ENCODE measurements at regions not wholly inside any gene's neighbourhood (a gene's known extent, or its start where the extent isn't known, plus 50 kb on each side); places are given as distances from the start of the nearest gene placed in this dataset.

DNA sequence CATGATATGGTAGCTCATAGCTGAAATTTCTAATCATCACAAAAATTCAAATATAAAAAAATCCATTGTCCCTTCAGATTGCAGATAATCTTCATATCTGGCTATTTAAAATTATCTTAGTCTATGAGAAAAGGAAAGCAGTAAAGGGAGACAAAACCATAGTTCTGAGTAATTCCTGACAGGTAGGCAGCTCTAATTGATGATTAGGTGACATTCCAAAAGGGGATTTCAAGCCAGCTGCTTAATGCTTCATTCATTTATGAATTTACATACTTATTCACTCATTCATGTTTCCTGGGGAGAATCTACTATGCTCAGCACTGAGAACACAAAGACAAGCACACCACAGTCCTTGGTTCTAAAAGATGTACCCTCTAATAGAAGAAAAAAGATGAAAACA is 437.1 kb downstream of the COL12A1 start:
- no peak for DNase-seq (ENCODE audit: low spot score)

DNA sequence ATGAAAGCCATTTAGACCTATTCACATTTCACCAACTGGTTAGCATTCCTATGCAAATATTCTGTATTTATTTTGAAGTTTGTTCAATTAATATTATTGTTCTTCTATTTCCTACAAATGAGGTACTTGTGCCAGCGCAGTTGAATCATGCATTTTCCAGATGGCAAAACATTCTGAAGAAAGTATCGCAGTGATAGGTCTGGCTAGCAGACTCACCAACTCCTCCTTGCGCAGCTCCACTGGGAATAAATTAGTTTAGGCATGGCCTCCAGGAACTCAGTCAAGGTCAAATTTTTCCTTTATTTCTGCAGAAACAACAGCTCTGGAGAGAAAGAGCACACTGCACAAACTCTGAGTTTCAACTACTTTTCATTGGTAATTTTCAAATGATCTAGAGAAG is 437.7 kb downstream of the COL12A1 start:
- DNase-seq (ENCODE audit: low spot score), result no peak

DNA sequence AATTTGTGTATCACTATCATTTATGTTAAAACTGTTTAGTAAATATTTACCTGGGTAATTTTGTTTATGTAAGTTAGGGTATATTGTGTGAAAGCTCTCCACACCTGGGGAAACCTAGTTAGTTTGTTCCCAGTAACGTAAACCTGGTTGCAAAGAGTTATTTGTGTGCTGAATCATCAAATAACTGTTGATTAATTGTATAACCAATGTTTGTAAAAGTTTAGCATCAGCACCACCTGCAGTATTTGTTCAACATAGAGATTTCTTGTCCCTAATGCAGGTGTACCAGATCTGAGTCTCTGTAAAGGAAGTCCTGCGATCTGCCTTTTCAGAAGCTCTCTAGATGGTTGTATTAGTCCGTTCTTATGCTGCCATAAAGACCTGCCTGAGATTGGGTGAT is 440.4 kb downstream of the COL12A1 start:
- no peak for DNase-seq (ENCODE audit: low spot score)

DNA sequence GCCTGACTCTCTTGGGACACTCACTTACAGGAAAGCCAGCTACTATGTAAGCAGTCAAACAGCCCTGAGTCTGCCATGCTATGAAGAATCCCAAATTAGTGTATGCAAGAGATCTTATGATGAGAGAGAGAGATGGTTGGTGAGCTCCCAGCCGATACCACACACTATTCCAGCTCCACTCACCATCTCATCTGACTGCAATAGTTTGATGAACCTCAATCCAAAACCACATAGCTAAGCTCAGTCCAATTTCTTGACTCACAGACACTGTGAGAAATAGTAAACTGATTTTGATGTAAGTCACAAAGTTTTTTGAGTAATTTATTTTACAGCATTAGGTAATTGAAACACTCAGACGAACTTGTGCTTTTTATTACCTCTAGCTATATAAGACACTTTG is 441.4 kb downstream of the COL12A1 start:
- no peak for DNase-seq (ENCODE audit: low spot score)

GRCh38 chr6:74762841-74763240 is 443.0 kb downstream of the COL12A1 start:
- DNase-seq (ENCODE audit: low spot score), result no peak

DNA sequence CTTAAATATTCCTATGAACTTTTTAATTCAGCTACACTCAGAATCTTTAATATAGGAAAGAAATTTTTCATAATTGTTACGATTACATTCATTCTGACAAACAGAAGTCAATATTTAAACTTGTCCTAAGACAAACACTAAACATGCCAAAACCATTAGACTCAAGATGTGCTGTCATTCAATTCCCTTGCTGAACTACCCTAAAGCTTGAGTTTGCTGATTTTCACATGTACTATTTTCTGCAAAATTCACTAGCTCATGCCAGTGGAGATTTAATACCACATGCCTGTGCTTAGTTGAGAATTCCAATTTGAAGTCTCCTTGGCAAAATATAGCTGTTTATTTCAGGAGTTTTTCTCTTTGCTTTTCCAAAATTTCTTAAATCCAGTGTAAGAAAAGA is 448.0 kb downstream of the COL12A1 start:
- no peak for DNase-seq (ENCODE audit: low spot score)

DNA sequence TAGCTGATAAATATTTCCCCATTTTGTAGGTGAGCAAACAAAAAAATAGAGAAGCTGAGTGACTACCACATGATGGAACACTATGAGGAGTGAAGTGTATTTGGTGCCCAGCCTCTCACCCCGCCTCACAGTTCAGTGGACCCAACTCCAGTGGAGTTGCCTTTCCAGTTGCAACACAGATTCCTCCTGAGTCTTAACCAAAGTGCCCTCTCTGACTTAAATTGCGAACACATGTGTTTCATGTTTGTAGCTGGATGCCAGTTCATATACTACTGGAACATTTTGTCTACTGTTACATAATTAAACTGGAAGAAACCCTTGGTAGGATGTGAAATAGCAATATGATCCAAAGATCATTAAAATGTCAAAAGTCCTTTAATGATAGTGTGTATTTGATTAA is 448.9 kb downstream of the COL12A1 start:
- no peak for DNase-seq (ENCODE audit: low spot score)

DNA sequence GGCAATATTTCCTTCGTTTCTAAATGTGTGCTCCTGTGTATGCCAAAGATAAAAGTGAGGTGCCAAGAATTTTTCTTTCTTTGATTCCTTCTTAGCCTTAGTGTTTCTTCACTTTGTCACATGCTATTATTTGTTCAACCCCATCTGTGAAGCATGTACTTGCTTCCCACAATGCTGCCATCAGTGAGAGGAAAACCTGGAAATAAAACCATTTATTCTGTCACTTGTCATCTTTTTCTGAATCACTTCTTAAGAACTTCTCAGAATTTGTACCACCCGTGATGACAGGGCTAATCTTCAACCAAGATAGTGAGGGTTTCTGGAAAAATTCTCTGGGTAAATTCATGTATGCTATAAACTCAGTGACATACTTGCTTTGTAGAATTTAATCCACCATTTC is 450.1 kb downstream of the COL12A1 start:
- DNase-seq (ENCODE audit: low spot score), result no peak

- no peak for DNase-seq (ENCODE audit: low spot score)
These were observed 450.7 kb downstream of the COL12A1 start for GRCh38 chr6:74755196-74755595.

DNA sequence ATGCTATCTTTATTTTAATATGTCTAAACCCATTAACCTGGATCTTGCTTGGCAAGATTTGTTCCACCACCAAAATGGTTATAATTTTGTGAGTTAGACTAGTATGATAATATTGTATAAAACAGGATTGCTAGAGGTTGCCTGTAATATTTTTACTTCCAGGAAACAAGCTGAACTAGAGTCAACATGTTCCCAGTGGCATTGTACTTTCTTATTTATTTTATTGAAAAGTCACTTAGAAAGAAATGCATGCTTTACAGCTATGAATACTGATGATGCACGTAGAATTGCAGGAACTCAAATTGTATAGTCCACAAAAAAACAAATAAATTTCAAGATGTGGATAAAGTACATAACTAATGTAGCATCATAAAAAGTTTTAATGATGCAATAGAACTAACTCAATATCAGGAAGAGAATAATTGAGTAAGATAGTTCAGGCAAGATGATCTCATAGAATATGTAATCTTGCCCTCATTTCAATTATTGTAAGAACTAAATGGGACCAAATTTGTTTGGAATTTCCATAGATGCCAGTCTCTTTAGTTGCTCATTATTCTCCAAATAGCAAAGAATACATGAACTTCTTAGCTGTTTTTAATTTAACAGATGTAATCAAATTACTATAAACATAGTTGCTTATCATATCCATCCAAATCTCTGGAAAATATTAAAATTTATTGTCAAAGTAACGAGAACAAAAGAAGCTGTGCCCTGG is 451.8 kb downstream of the COL12A1 start:
- DNase-seq (ENCODE audit: low spot score), result no peak

DNA sequence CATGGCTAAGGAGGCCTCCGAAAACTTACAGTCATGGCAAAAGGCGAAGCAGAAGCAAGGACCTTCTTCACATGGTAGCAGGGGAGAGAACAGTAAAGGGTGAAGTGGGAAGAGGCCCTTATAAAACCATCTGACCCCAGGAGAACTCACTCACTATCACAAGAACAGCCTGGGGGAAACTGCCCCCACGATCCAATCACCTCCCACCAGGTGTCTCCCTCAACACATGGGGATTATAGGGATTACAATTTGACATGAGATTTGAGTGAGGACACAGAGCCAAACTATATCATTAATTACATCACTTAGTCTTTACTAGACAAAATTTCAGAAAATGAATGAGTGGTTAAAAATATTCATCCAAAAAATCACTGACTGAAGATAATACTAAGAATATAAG is 453.6 kb downstream of the COL12A1 start:
- DNase-seq (ENCODE audit: low spot score), result no peak

- DNase-seq (ENCODE audit: low spot score), result no peak
These were observed 455.0 kb downstream of the COL12A1 start for GRCh38 chr6:74750826-74751225.

DNA sequence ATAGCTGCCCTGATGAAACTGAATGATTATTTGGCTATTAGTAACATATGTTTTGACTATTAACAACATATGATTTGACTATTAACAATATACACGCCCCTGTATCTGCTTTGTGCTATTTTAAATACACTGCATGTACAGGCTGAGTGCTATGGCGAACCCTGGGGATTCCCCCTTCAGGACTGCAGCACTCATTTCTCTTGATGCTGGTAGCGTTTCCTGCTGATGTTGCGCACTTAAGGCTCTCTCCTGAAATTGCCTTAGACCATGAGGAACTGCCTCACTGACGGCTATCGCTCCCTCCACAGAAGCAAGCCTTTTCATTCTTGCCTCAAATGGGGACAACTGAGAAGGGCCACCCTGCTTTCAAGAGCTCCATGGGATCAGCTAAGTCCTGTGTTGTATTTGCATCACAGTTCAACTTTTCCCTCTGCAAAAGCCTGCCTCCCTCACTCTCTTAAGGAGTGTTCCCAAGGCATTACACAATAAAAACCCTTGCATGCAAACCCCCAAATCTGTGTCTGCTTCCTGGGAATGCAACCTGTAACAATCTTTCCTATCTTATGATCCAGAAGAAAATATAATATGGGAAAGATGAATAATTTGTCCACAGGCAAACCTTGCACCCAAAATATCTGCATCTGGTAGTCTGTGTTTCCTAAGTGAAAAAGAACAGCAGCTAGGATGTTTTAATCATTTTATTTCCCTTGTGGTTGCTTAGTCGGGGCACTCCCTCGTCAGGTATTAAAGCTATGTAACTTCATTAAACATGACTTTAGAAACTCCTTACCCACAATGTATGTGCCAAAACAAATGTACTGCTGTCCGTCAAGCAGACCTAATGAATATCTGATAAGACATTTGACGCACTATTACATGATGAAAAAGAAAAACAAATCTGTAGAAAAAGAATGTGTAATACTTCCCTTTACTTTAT is 456.4 kb downstream of the COL12A1 start:
- DNase-seq (ENCODE audit: low spot score), result peak; percentile 23

GRCh38 chr6:74745670-74746069 is 460.2 kb downstream of the COL12A1 start:
- DNase-seq (ENCODE audit: low spot score), result no peak

GRCh38 chr6:74742793-74743508 is 462.9 kb downstream of the COL12A1 start:
- DNase-seq (ENCODE audit: low spot score), result no peak

DNA sequence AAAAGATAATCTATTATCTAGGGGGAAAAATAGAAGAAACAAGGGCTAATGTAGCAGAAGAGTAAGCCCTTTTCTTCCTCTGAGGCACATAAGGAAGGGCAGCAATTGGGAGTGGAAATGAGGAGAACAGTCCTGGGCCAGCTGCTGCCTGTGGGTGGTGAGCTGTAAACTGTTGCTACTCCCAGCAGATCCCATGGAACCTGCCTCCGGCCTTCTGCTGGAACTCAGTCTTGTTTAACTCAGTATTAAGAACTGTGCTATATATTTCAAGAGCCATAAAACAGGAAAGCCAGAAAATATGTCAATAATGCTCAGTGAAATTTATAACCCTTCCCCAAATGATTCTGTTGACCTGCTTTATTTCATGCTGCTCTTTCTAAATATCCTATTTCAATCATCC is 464.2 kb downstream of the COL12A1 start:
- DNase-seq (ENCODE audit: low spot score), result no peak

DNA sequence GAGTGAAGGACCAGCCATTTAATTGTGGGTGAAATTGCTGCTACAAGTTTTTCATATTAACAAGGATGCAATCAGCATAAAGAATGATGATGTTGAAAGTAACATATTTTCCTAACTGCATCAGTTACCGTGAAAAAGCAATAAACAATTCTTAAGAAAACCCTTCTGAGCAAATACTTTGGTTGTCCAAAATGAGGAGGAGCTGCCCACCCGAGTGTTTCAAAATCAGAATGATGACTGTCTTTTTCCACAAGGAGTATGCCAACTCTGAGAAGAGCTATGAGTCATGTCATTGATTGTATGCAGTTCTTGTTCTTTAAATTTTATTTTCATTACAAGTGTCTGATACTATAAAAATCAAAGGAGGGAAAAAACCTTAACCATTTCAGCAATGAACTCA is 470.5 kb downstream of the COL12A1 start:
- DNase-seq (ENCODE audit: low spot score), result no peak

DNA sequence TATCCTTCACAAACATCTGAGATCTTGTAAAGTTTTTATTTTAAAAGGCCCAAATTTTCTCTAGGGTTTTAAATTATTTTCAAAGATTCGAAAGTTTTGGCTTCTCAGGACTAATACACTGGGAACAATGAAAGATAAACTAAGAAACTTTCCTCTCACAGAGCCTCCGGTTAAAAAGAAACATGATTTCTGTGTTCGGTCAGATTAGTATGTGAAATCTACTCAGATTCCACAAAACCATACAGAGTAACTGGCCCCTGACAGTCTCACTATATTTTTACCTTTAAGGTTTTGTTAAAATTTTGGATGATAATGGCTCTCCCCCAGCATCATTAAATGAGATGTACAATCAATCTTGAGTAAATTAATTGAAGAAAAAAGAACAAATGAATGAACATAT is 471.0 kb downstream of the COL12A1 start:
- DNase-seq (ENCODE audit: low spot score), result no peak

DNA sequence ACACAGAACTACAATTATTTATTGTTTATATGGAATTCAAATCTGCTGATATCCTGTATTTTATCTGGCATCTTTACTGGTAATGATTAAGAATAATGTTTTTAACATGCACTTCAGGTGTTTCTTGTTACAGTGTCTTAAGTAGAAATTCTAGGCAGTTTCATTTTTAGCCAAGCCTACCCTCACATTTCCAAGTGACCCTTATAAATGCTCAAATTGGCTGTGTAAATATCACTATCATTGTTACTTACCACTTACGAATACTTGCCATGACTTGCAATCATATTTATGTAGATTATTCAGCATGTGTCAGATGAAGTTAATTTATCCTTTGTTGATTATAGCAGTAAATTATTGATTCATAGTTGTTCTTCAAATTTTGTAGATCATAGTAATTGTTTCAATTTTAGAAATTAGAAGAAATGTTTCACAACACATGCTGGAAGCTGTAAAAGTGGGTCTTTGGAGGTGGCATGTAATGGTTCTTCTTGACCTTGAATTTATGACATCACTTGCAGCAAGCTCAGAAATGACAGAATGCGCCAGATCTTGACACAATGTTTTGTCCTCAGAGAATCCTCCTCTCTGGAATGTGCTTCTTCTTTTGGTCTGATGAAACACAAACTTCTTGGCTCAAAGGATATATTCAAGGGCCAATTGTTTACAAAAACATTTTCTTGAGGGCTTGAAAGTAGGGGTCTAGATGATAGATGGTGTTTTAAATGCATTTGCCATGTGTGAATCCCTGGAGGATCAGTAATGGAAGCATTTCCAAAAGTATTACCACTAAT is 471.8 kb downstream of the COL12A1 start:
- no peak for DNase-seq (ENCODE audit: low spot score)

DNA sequence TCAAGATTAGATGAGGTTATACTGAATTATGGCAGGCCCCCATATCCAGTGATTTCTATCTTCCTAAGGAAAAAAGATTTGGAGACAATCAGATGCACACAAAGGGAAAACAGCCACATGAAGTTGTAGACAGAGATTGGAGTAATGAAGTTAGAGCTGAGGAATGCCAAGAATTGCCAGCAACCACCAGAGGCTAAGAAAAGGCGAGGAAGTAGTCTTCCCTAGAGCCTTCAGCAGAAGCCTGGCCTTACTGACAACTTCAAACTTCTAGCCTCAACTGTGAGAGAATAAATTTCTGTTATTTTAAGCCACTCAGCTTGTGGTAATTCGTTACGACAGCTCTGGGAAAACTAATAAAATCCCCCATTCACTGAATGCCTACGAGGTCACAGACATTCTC is 473.9 kb downstream of the COL12A1 start:
- DNase-seq (ENCODE audit: low spot score), result no peak

DNA sequence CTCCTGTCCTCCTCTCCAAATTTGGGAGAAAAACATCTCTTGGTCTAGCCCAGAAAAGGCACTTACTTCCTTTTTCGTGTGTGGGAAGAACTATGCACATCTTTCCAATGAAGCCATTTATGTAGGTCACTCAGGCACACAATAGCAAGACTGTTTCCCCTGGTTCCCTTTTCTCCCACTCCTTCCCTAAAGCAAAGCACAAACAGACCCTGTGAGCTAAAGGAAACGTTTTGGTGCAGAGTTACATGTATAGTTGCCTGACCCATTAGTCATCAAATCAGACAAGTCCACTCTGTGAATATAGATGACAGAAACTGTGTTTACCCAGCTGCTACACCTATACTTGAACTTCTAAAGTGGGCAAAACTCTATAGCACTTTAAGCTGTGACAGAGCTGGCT is 474.6 kb downstream of the COL12A1 start:
- no peak for DNase-seq (ENCODE audit: low spot score)

DNA sequence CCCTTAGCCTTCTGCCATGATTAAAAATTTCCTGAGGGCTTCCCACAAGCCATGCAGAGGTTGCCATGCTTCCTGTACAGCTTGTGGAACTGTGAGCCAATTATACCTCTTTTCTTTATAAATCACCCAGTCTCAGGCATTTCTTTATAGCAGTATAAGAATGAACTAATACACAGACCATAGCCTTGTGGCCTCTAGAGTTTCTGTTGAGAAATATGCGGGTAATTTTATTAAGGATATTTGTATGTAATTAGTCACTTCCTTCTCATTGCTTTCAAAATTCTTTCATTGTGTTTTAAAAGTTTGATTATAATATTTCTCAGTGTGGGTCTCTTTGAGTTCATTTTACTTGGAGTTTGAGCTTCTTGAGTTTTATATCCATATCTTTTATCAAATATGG is 484.9 kb downstream of the COL12A1 start:
- DNase-seq (ENCODE audit: low spot score), result no peak

Data from SK-N-DZ (cell line).